GM10248 (cell line): ENCODE measurements at regions not wholly inside any gene's neighbourhood (a gene's known extent, or its start where the extent isn't known, plus 50 kb on each side); places are given as distances from the start of the nearest gene placed in this dataset.

Experiments used
- CTCF ChIA-PET: fragments of 300-600 bp; sonication (Branson Sonifier 250); formaldehyde crosslinking; extraction: SDS; loops from one replicate; lab custom pipeline; 2021; ENCODE audit warnings: antibody characterized with exemption; lab: Yijun Ruan, JAX
- POLR2A ChIA-PET: fragments of 350-650 bp; sonication (Branson Sonifier 250); formaldehyde crosslinking; extraction: SDS; loops from one replicate; lab custom pipeline; 2020; ENCODE audit warnings: antibody characterized with exemption; lab: Yijun Ruan, JAX
- DNase-seq: peaks from one replicate; pipeline ENCODE4 v3.0.0; 2012; ENCODE audit errors: extremely low spot score
- TF ChIP-seq, protein P1 (sequence below): IDR thresholded peaks from 2 replicates; pipeline ENCODE4 v1.5.1; 2012; ENCODE audit warnings: mild to moderate bottlenecking, low read depth; ENCODE audit errors: extremely low read depth, missing control alignments, control extremely low read depth

DNA sequence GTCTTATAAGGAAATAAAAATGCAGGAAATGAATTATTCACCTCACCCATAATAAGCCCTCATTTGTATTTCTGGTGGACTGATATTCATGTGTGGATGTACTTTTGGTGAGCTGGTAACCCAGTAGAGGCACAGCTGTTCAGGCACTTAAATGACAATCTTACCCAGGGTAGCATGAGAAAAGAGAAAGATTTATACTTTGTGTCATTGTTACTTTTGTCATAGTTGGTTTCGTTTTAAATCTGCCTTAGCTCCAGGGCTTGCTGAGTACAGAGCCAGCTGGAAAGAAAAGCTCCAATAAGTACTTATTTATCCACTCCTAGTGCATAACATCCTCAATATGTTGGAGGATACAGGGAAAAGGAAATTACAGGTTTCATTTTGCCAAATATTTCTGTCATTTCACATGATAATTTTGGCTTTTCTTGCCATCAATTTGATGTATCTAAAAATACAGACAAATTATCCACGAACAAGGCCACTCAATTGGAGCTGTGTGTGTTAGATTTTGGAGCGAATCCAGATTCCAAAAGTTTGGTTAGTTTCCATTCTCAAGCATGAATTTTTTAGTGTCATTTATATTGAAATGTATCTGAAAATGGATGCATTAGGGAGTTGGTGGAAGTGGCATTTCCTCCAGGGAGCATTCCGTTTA is 1276.1 kb upstream of the FAM98A start:
- CTCF ChIA-PET, result interaction anchor here (1.6 kb wide), 1 partner anchor 11 kb away, joined by 3 read pairs; no protein-coding TSS in a partner anchor
- TF ChIP-seq, protein P1, sequence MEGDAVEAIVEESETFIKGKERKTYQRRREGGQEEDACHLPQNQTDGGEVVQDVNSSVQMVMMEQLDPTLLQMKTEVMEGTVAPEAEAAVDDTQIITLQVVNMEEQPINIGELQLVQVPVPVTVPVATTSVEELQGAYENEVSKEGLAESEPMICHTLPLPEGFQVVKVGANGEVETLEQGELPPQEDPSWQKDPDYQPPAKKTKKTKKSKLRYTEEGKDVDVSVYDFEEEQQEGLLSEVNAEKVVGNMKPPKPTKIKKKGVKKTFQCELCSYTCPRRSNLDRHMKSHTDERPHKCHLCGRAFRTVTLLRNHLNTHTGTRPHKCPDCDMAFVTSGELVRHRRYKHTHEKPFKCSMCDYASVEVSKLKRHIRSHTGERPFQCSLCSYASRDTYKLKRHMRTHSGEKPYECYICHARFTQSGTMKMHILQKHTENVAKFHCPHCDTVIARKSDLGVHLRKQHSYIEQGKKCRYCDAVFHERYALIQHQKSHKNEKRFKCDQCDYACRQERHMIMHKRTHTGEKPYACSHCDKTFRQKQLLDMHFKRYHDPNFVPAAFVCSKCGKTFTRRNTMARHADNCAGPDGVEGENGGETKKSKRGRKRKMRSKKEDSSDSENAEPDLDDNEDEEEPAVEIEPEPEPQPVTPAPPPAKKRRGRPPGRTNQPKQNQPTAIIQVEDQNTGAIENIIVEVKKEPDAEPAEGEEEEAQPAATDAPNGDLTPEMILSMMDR, result no peak
- POLR2A ChIA-PET, result no interaction called here
- DNase-seq, result no peak

DNA sequence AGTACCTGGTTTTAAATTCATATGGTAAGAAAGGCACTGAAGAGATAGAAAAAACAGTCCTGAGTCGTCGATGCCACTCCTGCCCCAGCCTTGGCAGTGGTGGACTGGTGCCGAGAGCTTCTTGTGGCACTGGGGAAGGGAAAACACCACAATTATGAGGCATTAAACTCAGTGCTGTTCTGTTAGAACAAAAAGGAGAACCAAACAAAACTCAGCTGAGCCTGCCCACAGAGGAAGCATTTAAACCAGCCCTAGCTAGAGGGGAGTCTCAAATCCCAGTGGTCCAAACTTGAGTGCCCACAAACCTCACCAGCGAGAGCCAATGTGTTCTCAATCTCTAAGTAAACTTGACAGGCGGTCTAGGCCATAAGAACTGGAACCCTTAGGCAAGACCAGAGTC is 1254.5 kb upstream of the FAM98A start:
- POLR2A ChIA-PET, result no interaction called here
- TF ChIP-seq, protein P1, result no peak
- CTCF ChIA-PET, result no interaction called here
- no peak for DNase-seq

DNA sequence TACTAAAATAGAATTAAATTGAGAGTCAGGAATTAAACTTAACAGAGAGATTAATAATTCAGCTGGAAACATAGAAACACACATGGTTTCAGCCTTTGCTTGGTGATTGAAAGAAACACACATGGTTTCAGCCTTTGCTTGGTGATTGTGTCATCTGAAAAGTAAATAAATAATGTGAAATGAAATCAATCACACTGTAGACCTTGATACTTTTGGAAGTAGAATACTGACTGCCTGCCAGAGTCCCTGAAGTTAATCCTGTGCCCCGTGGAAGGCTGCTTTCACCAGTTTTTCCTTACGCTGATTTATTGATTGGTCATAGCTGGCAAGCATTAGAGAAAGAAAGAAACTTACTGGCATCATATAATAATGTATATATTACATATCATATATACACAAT is 1252.7 kb upstream of the FAM98A start:
- ChIA-PET CTCF (no interaction called here), POLR2A (no interaction called here)
- DNase-seq, result no peak
- TF ChIP-seq, protein P1, result no peak

DNA sequence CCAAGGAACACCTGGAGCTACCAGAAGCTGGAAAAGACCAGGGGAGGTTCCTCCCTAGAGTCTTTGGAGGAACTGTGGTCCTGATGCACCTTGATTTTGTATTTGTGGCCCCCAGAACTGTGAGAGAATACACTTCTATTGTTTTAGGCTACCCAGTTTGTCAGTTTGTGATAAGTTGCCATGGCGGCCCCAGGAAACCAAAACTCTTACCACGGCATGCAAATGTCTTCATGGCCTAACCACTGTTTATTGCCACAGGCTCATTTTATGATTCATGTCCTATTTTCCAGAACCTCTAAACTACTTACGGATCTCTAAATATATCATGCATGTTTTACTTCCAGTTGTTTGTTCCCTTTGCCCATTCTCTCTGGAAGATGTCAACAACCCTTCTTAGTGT is 1250.7 kb upstream of the FAM98A start:
- POLR2A ChIA-PET, result no interaction called here
- TF ChIP-seq, protein P1, result no peak
- no peak for DNase-seq
- CTCF ChIA-PET, result interaction anchor here (0.8 kb wide), 1 partner anchor 12 kb away, joined by 3 read pairs; no protein-coding TSS in a partner anchor

DNA sequence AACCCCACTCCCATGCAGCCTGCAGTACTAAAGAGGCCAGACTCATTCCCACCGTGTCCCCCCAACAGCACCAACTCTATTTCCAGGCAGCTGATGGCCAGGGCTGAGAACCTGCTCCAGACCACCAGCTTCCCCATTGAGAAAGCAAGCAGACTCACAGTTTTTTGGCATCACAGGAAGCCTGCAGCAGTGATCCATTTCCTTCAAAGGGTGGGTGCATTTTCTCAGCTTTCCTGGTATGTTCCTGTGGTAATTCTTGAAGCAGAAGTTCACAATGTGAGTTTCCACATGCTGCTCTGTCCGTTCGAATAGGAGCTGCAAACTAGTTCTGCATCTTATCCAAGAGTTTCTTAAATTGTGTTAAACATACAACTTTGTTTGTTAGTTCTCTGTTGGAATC is 1249.6 kb upstream of the FAM98A start:
- TF ChIP-seq, protein P1, result no peak
- DNase-seq, result no peak
- POLR2A ChIA-PET, result no interaction called here
- CTCF ChIA-PET, result no interaction called here

DNA sequence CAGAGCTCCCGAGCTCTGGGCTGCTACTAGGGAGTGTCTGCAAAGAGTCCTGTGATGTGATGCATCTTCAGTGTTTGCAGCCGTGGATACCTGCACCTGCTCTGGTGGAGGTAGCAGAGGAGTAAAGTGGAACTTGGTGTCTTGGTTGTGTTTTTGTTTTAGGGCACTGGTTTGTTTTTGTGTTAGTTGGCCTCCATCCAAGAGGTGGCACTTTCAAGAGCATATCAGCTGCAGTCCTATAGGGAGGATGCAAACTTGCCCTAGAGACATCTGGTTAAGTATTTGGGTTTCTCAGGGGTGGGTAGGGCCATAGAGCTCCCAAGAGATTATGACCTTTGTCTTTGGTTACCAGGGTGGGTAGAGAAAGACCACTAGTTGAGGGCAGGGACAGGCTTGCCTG is 1249.0 kb upstream of the FAM98A start:
- POLR2A ChIA-PET, result no interaction called here
- DNase-seq, result no peak
- TF ChIP-seq, protein P1, result no peak
- CTCF ChIA-PET, result no interaction called here

DNA sequence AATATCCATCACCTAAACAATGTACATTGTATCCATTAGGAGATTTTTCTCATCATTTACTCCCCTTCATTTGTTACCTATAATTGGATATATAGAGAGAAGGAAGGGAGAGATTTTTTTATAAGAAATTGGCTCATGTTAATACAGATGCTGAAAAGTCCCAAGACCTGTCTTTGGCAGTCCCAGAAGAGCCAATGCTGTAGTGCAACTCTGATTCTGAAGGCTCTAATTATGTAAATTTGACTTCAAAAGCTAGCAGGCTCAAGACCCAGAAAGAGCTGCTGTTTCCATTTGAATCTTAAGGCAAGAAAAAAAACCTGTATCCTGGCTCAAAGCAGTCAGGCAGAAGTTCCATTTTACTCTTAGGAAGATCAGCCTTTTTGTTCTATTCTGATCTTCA is 1245.5 kb upstream of the FAM98A start:
- POLR2A ChIA-PET, result no interaction called here
- no peak for DNase-seq
- TF ChIP-seq, protein P1, result no peak
- CTCF ChIA-PET, result no interaction called here
